ENCODE measurements at regions not wholly inside any gene's neighbourhood (a gene's known extent, or its start where the extent isn't known, plus 50 kb on each side); places are given as distances from the start of the nearest gene placed in this dataset.
A peak's percentile ranks its signal among the peaks of the same experiment; 100 is the strongest.

- DNase-seq (ENCODE audit: low read depth): peak; percentile 17
These were observed 253.7 kb upstream of the PITRM1 start for GRCh38 chr10:3426190-3426845.

- DNase-seq (ENCODE audit: low read depth): no peak
These were observed 253.1 kb upstream of the PITRM1 start for GRCh38 chr10:3425716-3426115.

GRCh38 chr10:3425261-3425660 is 252.7 kb upstream of the PITRM1 start:
- DNase-seq (ENCODE audit: low read depth): no peak

GRCh38 chr10:3424111-3424851 is 251.7 kb upstream of the PITRM1 start:
- no peak for DNase-seq (ENCODE audit: low read depth)

GRCh38 chr10:3423384-3423783 is 250.8 kb upstream of the PITRM1 start:
- no peak for DNase-seq (ENCODE audit: low read depth)

- no peak for DNase-seq (ENCODE audit: low read depth)
These were observed 249.7 kb upstream of the PITRM1 start for GRCh38 chr10:3422282-3422681.

GRCh38 chr10:3421537-3422257 is 249.1 kb upstream of the PITRM1 start:
- DNase-seq (ENCODE audit: low read depth): no peak

- no peak for DNase-seq (ENCODE audit: low read depth)
These were observed 248.2 kb upstream of the PITRM1 start for GRCh38 chr10:3420527-3421469.

- DNase-seq (ENCODE audit: low read depth): no peak
These were observed 247.3 kb upstream of the PITRM1 start for GRCh38 chr10:3419719-3420495.

- no peak for DNase-seq (ENCODE audit: low read depth)
These were observed 246.3 kb upstream of the PITRM1 start for GRCh38 chr10:3418926-3419325.

- no peak for DNase-seq (ENCODE audit: low read depth)
These were observed 245.6 kb upstream of the PITRM1 start for GRCh38 chr10:3418041-3418754.

GRCh38 chr10:3417096-3417495 is 244.5 kb upstream of the PITRM1 start:
- DNase-seq (ENCODE audit: low read depth): no peak

GRCh38 chr10:3415878-3416605 is 243.5 kb upstream of the PITRM1 start:
- DNase-seq (ENCODE audit: low read depth): no peak

GRCh38 chr10:3415038-3415736 is 242.6 kb upstream of the PITRM1 start:
- no peak for DNase-seq (ENCODE audit: low read depth)

- no peak for DNase-seq (ENCODE audit: low read depth)
These were observed 242.1 kb upstream of the PITRM1 start for GRCh38 chr10:3414667-3415023.

- DNase-seq (ENCODE audit: low read depth): no peak
These were observed 241.5 kb upstream of the PITRM1 start for GRCh38 chr10:3413937-3414666.

- no peak for DNase-seq (ENCODE audit: low read depth)
These were observed 240.1 kb upstream of the PITRM1 start for GRCh38 chr10:3412646-3413045.

GRCh38 chr10:3412071-3412582 is 239.5 kb upstream of the PITRM1 start:
- no peak for DNase-seq (ENCODE audit: low read depth)
